ENCODE measurements at regions not wholly inside any gene's neighbourhood (a gene's known extent, or its start where the extent isn't known, plus 50 kb on each side); places are given as distances from the start of the nearest gene placed in this dataset.
"Not testable (repeated sequence)": the region's sequence is repeated elsewhere in the genome, so short reads cannot be mapped to it uniquely, and the experiment has no call there.

- no peak for DNase-seq
- no peaks in the 10 kb centered on the region for H3K36me3 Mint-ChIP-seq (ENCODE audit: low read depth)
Measured at GRCh38 chr9:13804532-13804931, 509.4 kb downstream of the NFIB start.

GRCh38 chr9:13800776-13801175, 513.2 kb downstream of the NFIB start:
- no peak for ATAC-seq
- Mint-ChIP-seq H3K4me1 (no peaks in the 10 kb centered on the region), H3K36me3 (ENCODE audit: low read depth) (no peaks in the 10 kb centered on the region), H3K27me3 (no peaks in the 10 kb centered on the region), H3K27ac (no peak overlapping the region), H3K4me3 (no peak overlapping the region)
- no peaks in the 10 kb centered on the region for H3K9me3 ChIP-seq (ENCODE audit: control insufficient read depth, low read length, poor library complexity, severe bottlenecking)
- DNase-seq = no peak

More at GRCh38 chr9:13804532-13804931, 509.4 kb downstream of the NFIB start:
- no peaks in the 10 kb centered on the region for H3K9me3 ChIP-seq (ENCODE audit: control insufficient read depth, low read length, poor library complexity, severe bottlenecking)
- no peak for ATAC-seq
- no peak overlapping the region for H3K4me3 Mint-ChIP-seq
- H3K4me1 Mint-ChIP-seq = no peaks in the 10 kb centered on the region
- no peaks in the 10 kb centered on the region for H3K27me3 Mint-ChIP-seq
- no peak overlapping the region for H3K27ac Mint-ChIP-seq

- not testable (repeated sequence) for H3K4me3 Mint-ChIP-seq; H3K36me3 Mint-ChIP-seq (ENCODE audit: low read depth); H3K27ac Mint-ChIP-seq; H3K27me3 Mint-ChIP-seq; H3K9me3 ChIP-seq (ENCODE audit: control insufficient read depth, low read length, poor library complexity, severe bottlenecking); H3K4me1 Mint-ChIP-seq; ATAC-seq; DNase-seq
Measured at GRCh38 chr9:13797701-13798100, 516.2 kb downstream of the NFIB start.

- Mint-ChIP-seq H3K27ac (no peak overlapping the region), H3K36me3 (ENCODE audit: low read depth) (peaks cover 2% of the 10 kb centered on the region), H3K4me1 (no peaks in the 10 kb centered on the region), H3K27me3 (no peaks in the 10 kb centered on the region), H3K4me3 (no peak overlapping the region)
- no peaks in the 10 kb centered on the region for H3K9me3 ChIP-seq (ENCODE audit: control insufficient read depth, low read length, poor library complexity, severe bottlenecking)
- DNase-seq (no peak), ATAC-seq (no peak)
Measured at GRCh38 chr9:13791816-13792215, 512.3 kb upstream of the MPDZ start.

GRCh38 chr9:13790055-13790454, 510.6 kb upstream of the MPDZ start:
- H3K27ac Mint-ChIP-seq = no peak overlapping the region
- H3K9me3 ChIP-seq (ENCODE audit: control insufficient read depth, low read length, poor library complexity, severe bottlenecking) = no peaks in the 10 kb centered on the region
- H3K36me3 Mint-ChIP-seq (ENCODE audit: low read depth) = peaks cover 2% of the 10 kb centered on the region
- no peak for DNase-seq
- no peak for ATAC-seq
- no peaks in the 10 kb centered on the region for H3K4me1 Mint-ChIP-seq
- H3K27me3 Mint-ChIP-seq = no peaks in the 10 kb centered on the region
- no peak overlapping the region for H3K4me3 Mint-ChIP-seq

DNA sequence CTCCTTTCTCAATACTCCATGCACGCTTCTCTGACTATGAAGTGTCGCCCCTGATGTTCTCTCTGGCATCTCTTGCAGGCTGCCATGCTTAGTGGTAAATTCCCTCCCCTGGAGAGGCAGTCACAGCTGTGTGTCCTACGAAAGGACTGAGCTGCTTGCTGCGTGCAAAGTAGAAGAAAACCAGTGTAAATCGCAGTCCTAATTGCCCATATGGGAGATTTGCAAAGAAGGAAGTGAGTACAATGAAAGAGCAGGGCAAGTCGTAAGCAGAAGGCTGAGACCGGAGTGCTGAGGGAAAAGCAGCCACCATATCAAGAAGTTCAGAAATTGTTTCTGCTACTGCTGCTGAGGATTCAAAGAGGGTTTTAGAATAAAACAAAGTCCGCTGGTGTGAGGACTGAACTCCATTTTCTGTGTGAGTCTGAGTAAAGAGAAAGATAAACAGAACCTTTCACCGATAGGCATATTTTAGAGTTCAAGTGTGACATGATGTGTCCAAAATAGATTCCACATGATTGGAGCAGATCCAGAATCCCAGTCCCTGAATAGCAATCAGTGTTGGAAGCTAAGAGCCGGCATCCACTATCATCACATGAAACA, 507.8 kb upstream of the MPDZ start:
- Mint-ChIP-seq H3K27ac (no peak overlapping the region), H3K4me3 (no peak overlapping the region), H3K36me3 (ENCODE audit: low read depth) (no peaks in the 10 kb centered on the region), H3K4me1 (no peaks in the 10 kb centered on the region), H3K27me3 (no peaks in the 10 kb centered on the region)
- no peaks in the 10 kb centered on the region for H3K9me3 ChIP-seq (ENCODE audit: control insufficient read depth, low read length, poor library complexity, severe bottlenecking)
- ATAC-seq (no peak), DNase-seq (no peak)

DNA sequence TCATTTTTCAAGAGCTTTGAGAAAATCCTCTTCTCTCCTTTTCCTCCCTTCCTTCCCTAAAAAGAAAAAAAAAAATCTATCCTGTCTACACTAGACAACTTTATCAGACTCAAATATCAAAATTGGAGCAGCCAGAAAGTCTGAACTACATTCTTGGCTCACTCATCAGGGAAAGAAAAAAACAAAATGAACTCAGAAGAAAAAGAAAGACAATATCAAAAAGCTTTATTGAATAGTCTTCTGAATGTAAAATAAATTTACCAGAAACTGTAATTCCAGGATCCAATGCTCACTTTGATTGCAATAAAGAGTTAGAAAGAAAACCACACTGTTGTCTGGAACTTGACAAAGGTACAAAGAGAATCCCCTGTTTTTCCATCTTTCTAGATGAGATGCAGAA, 507.2 kb upstream of the MPDZ start:
- H3K27ac Mint-ChIP-seq = no peak overlapping the region
- H3K9me3 ChIP-seq (ENCODE audit: control insufficient read depth, low read length, poor library complexity, severe bottlenecking) = no peaks in the 10 kb centered on the region
- no peak overlapping the region for H3K4me3 Mint-ChIP-seq
- DNase-seq (no peak), ATAC-seq (no peak)
- H3K4me1 Mint-ChIP-seq = no peaks in the 10 kb centered on the region
- no peaks in the 10 kb centered on the region for H3K36me3 Mint-ChIP-seq (ENCODE audit: low read depth)
- H3K27me3 Mint-ChIP-seq = no peaks in the 10 kb centered on the region

DNA sequence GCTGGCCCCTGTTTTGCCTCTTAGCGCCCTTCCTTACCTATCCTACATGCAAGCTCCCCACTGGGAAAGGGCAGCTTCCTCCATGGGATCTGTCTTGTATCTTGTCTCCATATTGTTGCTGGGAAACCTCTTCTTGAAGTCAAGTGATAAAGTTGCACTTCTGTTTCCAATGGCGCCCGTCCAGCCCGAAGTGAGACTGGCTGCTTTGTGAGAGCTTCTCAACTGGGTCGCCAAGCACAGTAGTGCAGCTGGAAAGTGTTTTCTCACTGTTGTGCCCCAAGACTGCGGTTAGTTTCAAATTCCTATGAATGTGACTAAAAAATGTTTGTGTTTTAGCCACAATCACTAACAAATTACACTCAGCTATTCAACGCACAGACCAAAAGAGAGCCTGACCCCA, 506.6 kb upstream of the MPDZ start:
- no peaks in the 10 kb centered on the region for H3K9me3 ChIP-seq (ENCODE audit: control insufficient read depth, low read length, poor library complexity, severe bottlenecking)
- Mint-ChIP-seq H3K27ac (no peak overlapping the region), H3K4me1 (no peaks in the 10 kb centered on the region), H3K27me3 (no peaks in the 10 kb centered on the region), H3K4me3 (no peak overlapping the region), H3K36me3 (ENCODE audit: low read depth) (no peaks in the 10 kb centered on the region)
- DNase-seq (no peak), ATAC-seq (no peak)

- no peak overlapping the region for H3K27ac Mint-ChIP-seq
- H3K27me3 Mint-ChIP-seq = no peaks in the 10 kb centered on the region
- no peak overlapping the region for H3K4me3 Mint-ChIP-seq
- H3K36me3 Mint-ChIP-seq (ENCODE audit: low read depth) = no peaks in the 10 kb centered on the region
- no peaks in the 10 kb centered on the region for H3K9me3 ChIP-seq (ENCODE audit: control insufficient read depth, low read length, poor library complexity, severe bottlenecking)
- no peak for DNase-seq
- ATAC-seq = no peak
- H3K4me1 Mint-ChIP-seq = no peaks in the 10 kb centered on the region
Measured at GRCh38 chr9:13779106-13779505, 499.6 kb upstream of the MPDZ start.

GRCh38 chr9:13778631-13779030, 499.1 kb upstream of the MPDZ start:
- H3K4me3 Mint-ChIP-seq = no peak overlapping the region
- no peak overlapping the region for H3K27ac Mint-ChIP-seq

DNA sequence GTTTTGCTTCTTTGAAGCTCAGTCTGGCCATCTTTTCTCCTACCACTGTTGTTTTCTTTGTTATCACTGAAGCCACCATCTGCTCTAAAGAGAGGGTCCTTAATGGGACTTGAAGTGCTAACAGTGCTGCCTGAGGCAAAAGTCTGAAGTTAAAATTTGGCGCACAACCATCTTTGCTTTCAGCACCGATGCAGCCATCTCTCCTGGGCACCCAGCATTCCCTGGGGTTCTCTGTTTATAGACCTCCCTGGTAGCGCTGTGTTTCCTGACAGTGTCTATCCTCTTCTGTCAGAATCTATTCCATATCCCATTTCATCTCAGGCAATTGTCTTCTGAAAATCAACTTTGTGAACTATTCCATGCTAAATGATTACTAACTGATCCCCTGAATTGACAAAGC, 491.5 kb upstream of the MPDZ start:
- Mint-ChIP-seq H3K27ac (no peak overlapping the region), H3K36me3 (ENCODE audit: low read depth) (no peaks in the 10 kb centered on the region), H3K4me1 (no peaks in the 10 kb centered on the region), H3K4me3 (no peak overlapping the region), H3K27me3 (no peaks in the 10 kb centered on the region)
- DNase-seq (no peak), ATAC-seq (no peak)
- H3K9me3 ChIP-seq (ENCODE audit: control insufficient read depth, low read length, poor library complexity, severe bottlenecking) = no peaks in the 10 kb centered on the region

More at GRCh38 chr9:13778631-13779030, 499.1 kb upstream of the MPDZ start:
- Mint-ChIP-seq H3K4me1 (no peaks in the 10 kb centered on the region), H3K36me3 (ENCODE audit: low read depth) (no peaks in the 10 kb centered on the region), H3K27me3 (no peaks in the 10 kb centered on the region)
- DNase-seq = no peak
- H3K9me3 ChIP-seq (ENCODE audit: control insufficient read depth, low read length, poor library complexity, severe bottlenecking) = no peaks in the 10 kb centered on the region
- ATAC-seq = no peak

- ATAC-seq (no peak), DNase-seq (no peak)
- no peaks in the 10 kb centered on the region for H3K9me3 ChIP-seq (ENCODE audit: control insufficient read depth, low read length, poor library complexity, severe bottlenecking)
- Mint-ChIP-seq H3K4me1 (no peaks in the 10 kb centered on the region), H3K27ac (no peak overlapping the region), H3K4me3 (no peak overlapping the region), H3K27me3 (no peaks in the 10 kb centered on the region), H3K36me3 (ENCODE audit: low read depth) (no peaks in the 10 kb centered on the region)
Measured at GRCh38 chr9:13769641-13770040, 490.1 kb upstream of the MPDZ start.

DNA sequence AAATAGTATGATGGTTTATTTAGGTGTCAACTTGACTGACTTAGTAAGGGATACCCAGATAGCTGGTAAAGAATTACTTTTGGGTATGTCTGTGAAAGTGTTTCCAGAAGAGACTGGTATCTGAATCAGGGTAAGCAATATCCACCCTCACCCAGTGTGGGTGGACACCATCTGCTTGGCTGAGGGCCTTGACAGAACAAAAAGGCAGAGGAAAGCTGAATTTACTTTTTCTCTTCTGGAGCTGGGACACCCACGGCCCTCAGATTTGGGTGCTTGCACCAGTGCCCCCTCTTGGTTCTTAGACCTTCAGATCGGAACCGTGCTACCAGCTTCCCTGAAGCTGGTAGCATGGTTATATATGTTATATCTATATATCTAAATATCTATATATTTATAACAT, 489.5 kb upstream of the MPDZ start:
- H3K27me3 Mint-ChIP-seq = no peaks in the 10 kb centered on the region
- H3K4me3 Mint-ChIP-seq = no peak overlapping the region
- H3K4me1 Mint-ChIP-seq = no peaks in the 10 kb centered on the region
- ATAC-seq (no peak), DNase-seq (no peak)
- H3K9me3 ChIP-seq (ENCODE audit: control insufficient read depth, low read length, poor library complexity, severe bottlenecking) = no peaks in the 10 kb centered on the region
- no peak overlapping the region for H3K27ac Mint-ChIP-seq
- no peaks in the 10 kb centered on the region for H3K36me3 Mint-ChIP-seq (ENCODE audit: low read depth)

- Mint-ChIP-seq H3K27me3 (no peaks in the 10 kb centered on the region), H3K4me3 (no peak overlapping the region), H3K36me3 (ENCODE audit: low read depth) (no peaks in the 10 kb centered on the region), H3K27ac (no peak overlapping the region), H3K4me1 (no peaks in the 10 kb centered on the region)
- no peak for ATAC-seq
- H3K9me3 ChIP-seq (ENCODE audit: control insufficient read depth, low read length, poor library complexity, severe bottlenecking) = no peaks in the 10 kb centered on the region
- DNase-seq = no peak
Measured at GRCh38 chr9:13762209-13762608, 482.7 kb upstream of the MPDZ start.
